ENCODE measurements at regions not wholly inside any gene's neighbourhood (a gene's known extent, or its start where the extent isn't known, plus 50 kb on each side); places are given as distances from the start of the nearest gene placed in this dataset.

DNA sequence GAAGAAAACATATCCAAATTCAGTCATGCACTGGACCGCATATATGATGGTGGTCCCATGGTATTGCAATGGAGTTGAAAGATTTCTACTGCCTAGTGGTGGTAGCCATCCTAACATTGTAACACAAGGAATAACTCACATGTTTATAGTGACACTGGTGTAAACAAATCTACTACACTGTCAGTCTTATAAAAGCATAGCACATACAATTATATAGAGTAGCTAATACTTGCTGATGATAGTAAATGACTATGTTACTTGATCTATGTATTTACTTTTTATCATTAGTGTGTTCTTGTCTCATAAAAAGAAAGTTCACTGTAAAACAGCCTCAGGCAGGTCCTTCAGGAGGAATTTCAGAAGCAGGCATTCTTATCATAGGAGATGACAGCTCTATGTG is 96.0 kb upstream of the CDIN1 start:
- H3K4me1 ChIP-seq (ENCODE audit: control insufficient read depth in 2 of 2, insufficient read depth in 2 of 2, low read length in 2 of 2), result no peaks in the 10 kb centered on the region
- ATAC-seq (ENCODE audit: low read depth) (no peak), DNase-seq (no peak)
- no peak overlapping the region for H2AFZ ChIP-seq (ENCODE audit: insufficient read depth, low read depth, low read length, poor library complexity, severe bottlenecking)
- no peaks in the 10 kb centered on the region for H3K36me3 ChIP-seq (replicated peaks in 1 of 2; ENCODE audit: control extremely low read depth in 1 of 2, control insufficient read depth in 1 of 2, extremely low read depth in 1 of 2, insufficient read depth in 2 of 2, low read length in 1 of 2)
- no peaks in the 10 kb centered on the region for H3K27me3 Mint-ChIP-seq
- no CpG with 5 or more reads among the region's 1 CpG for WGBS (ENCODE audit: insufficient coverage)
- no peaks in the 10 kb centered on the region for H3K79me2 ChIP-seq (ENCODE audit: control insufficient read depth, insufficient read depth, low read length)
- ChIA-PET POLR2A (no interaction called here), CTCF (interaction anchor here (0.7 to 1.3 kb wide), 2 partner anchors 17 to 18 kb away, joined by 3 to 4 read pairs; no protein-coding TSS in a partner anchor)
- H3K9me3 Mint-ChIP-seq (ENCODE audit: insufficient read depth), result no peaks in the 10 kb centered on the region
- H3K27me3 ChIP-seq (replicated peaks in 1 of 4; ENCODE audit: control extremely low read depth in 1 of 4, control insufficient read depth in 3 of 4, insufficient read depth in 4 of 4, low read length in 3 of 4), result no peaks in the 10 kb centered on the region
- no peak overlapping the region for H3K4me2 ChIP-seq (replicated peaks; ENCODE audit: low read depth, low read length, poor library complexity, severe bottlenecking)
- intact Hi-C loops (cut with micrococcal nuclease), result no loop called here
- H3K4me1 Mint-ChIP-seq, result no peaks in the 10 kb centered on the region
- no peak overlapping the region for H3K27ac Mint-ChIP-seq
- no peaks in the 10 kb centered on the region for H3K9me3 ChIP-seq (ENCODE audit: control extremely low read depth in 1 of 3, control insufficient read depth in 2 of 3, insufficient read depth in 1 of 3, low read length in 2 of 3)
- TF ChIP-seq, protein P1, sequence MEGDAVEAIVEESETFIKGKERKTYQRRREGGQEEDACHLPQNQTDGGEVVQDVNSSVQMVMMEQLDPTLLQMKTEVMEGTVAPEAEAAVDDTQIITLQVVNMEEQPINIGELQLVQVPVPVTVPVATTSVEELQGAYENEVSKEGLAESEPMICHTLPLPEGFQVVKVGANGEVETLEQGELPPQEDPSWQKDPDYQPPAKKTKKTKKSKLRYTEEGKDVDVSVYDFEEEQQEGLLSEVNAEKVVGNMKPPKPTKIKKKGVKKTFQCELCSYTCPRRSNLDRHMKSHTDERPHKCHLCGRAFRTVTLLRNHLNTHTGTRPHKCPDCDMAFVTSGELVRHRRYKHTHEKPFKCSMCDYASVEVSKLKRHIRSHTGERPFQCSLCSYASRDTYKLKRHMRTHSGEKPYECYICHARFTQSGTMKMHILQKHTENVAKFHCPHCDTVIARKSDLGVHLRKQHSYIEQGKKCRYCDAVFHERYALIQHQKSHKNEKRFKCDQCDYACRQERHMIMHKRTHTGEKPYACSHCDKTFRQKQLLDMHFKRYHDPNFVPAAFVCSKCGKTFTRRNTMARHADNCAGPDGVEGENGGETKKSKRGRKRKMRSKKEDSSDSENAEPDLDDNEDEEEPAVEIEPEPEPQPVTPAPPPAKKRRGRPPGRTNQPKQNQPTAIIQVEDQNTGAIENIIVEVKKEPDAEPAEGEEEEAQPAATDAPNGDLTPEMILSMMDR (IDR thresholded peaks at IDR 0.05), result no peak
- no peak for TF ChIP-seq EZH2 (IDR thresholded peaks at IDR 0.05; ENCODE audit: borderline replicate concordance, insufficient read depth, low read depth, low read length, poor library complexity, severe bottlenecking)
- H3K9ac ChIP-seq (ENCODE audit: low read length), result no peak overlapping the region
- no peak overlapping the region for H3K4me3 ChIP-seq (ENCODE audit: control extremely low read depth in 1 of 5, extremely low read depth in 1 of 5, insufficient read depth in 1 of 5, low read depth in 2 of 5, low read length in 4 of 5)
- H3K4me3 Mint-ChIP-seq, result no peak overlapping the region
- H3K27ac ChIP-seq (ENCODE audit: low read length in 2 of 2), result no peak overlapping the region
- H4K20me1 ChIP-seq (ENCODE audit: control insufficient read depth, insufficient read depth, low read length, poor library complexity, severe bottlenecking), result no peaks in the 10 kb centered on the region

DNA sequence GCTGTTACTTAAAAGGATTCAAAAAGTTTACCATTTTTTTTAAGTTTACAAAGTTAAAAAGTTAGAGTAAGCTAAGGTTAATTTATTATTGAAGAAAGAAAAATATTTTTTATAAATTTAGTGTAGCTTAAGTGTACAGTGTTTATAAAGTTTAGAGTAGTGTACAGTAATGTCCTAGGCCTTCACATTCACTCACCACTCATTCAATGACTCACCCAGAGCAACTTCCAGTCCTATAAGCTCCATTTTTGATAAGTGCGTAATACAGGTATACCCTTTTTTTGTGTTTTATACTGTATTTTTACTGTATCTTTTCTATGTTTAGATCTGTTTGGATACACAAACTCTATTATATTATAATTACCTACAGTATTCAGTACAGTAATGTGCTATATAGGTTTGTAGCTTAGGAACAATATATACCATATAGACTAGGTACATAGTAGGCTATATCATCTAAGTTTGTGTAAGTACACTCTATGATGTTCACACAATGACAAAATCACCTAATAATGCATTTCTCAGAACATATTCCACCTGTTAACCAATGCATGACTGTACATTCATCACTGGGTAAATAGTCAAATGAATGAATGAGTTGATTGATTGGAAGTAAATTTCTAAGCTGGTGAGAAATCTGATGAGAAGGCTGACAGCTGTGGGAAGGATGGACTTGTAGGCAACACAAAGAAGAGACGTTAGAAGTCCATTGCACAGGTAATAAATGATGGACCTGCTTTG is 95.2 kb upstream of the CDIN1 start:
- H3K4me2 ChIP-seq (replicated peaks; ENCODE audit: low read depth, low read length, poor library complexity, severe bottlenecking), result no peak overlapping the region
- Mint-ChIP-seq H3K4me1 (no peaks in the 10 kb centered on the region), H3K27ac (no peak overlapping the region), H3K27me3 (no peaks in the 10 kb centered on the region), H3K4me3 (no peak overlapping the region), H3K9me3 (ENCODE audit: insufficient read depth) (no peaks in the 10 kb centered on the region)
- no peak overlapping the region for H3K4me3 ChIP-seq (ENCODE audit: control extremely low read depth in 1 of 5, extremely low read depth in 1 of 5, insufficient read depth in 1 of 5, low read depth in 2 of 5, low read length in 4 of 5)
- ATAC-seq (ENCODE audit: low read depth), result no peak
- no peak for DNase-seq
- H3K9me3 ChIP-seq (ENCODE audit: control extremely low read depth in 1 of 3, control insufficient read depth in 2 of 3, insufficient read depth in 1 of 3, low read length in 2 of 3), result no peaks in the 10 kb centered on the region
- H3K36me3 ChIP-seq (replicated peaks in 1 of 2; ENCODE audit: control extremely low read depth in 1 of 2, control insufficient read depth in 1 of 2, extremely low read depth in 1 of 2, insufficient read depth in 2 of 2, low read length in 1 of 2), result no peaks in the 10 kb centered on the region
- intact Hi-C loops (cut with micrococcal nuclease), result no loop called here
- H2AFZ ChIP-seq (ENCODE audit: insufficient read depth, low read depth, low read length, poor library complexity, severe bottlenecking), result no peak overlapping the region
- H4K20me1 ChIP-seq (ENCODE audit: control insufficient read depth, insufficient read depth, low read length, poor library complexity, severe bottlenecking), result no peaks in the 10 kb centered on the region
- ChIA-PET CTCF (interaction anchor here (1.3 kb wide), 1 partner anchor 18 kb away, joined by 4 read pairs; no protein-coding TSS in a partner anchor), POLR2A (no interaction called here)
- TF ChIP-seq EZH2 (IDR thresholded peaks at IDR 0.05; ENCODE audit: borderline replicate concordance, insufficient read depth, low read depth, low read length, poor library complexity, severe bottlenecking), result no peak
- TF ChIP-seq, protein P1 (IDR thresholded peaks at IDR 0.05), result no peak
- no peak overlapping the region for H3K27ac ChIP-seq (ENCODE audit: low read length in 2 of 2)
- no peaks in the 10 kb centered on the region for H3K27me3 ChIP-seq (replicated peaks in 1 of 4; ENCODE audit: control extremely low read depth in 1 of 4, control insufficient read depth in 3 of 4, insufficient read depth in 4 of 4, low read length in 3 of 4)
- no peaks in the 10 kb centered on the region for H3K4me1 ChIP-seq (ENCODE audit: control insufficient read depth in 2 of 2, insufficient read depth in 2 of 2, low read length in 2 of 2)
- no peak overlapping the region for H3K9ac ChIP-seq (ENCODE audit: low read length)
- 0% methylated on average over 1 of the region's 2 CpGs for WGBS (ENCODE audit: insufficient coverage)
- H3K79me2 ChIP-seq (ENCODE audit: control insufficient read depth, insufficient read depth, low read length), result no peaks in the 10 kb centered on the region
